HG02678 (cell line): ENCODE measurements at regions not wholly inside any gene's neighbourhood (a gene's known extent, or its start where the extent isn't known, plus 50 kb on each side); places are given as distances from the start of the nearest gene placed in this dataset.
"Not testable (repeated sequence)": the region's sequence is repeated elsewhere in the genome, so short reads cannot be mapped to it uniquely, and the experiment has no call there.

Experiments
- ATAC-seq: cut with Tn5 transposase; IDR thresholded peaks from one replicate; pipeline ENCODE4 v1.9.1; 2021; ENCODE audit warnings: mild to moderate bottlenecking, moderate library complexity; ENCODE audit not compliant: unreplicated experiment

GRCh38 chr1:242743983-242744780 lies 219.7 kb upstream of the PLD5 start:
- no peak for ATAC-seq

- ATAC-seq = no peak
Measured at GRCh38 chr1:242738702-242739645, 214.5 kb upstream of the PLD5 start.

GRCh38 chr1:242736611-242737010 lies 212.1 kb upstream of the PLD5 start:
- ATAC-seq = no peak

- no peak for ATAC-seq
Measured at GRCh38 chr1:242735323-242735722, 210.8 kb upstream of the PLD5 start.

- no peak for ATAC-seq
Measured at GRCh38 chr1:242731446-242731845, 206.9 kb upstream of the PLD5 start.

GRCh38 chr1:242728696-242729095 lies 204.2 kb upstream of the PLD5 start:
- ATAC-seq = no peak

- ATAC-seq = no peak
Measured at GRCh38 chr1:242723044-242723716, 198.7 kb upstream of the PLD5 start.

GRCh38 chr1:242718967-242719366 lies 194.5 kb upstream of the PLD5 start:
- ATAC-seq = no peak

- no peak for ATAC-seq
Measured at GRCh38 chr1:242712248-242712647, 187.8 kb upstream of the PLD5 start.

GRCh38 chr1:242710847-242711246 lies 186.3 kb upstream of the PLD5 start:
- ATAC-seq = no peak

GRCh38 chr1:242710286-242710685 lies 185.8 kb upstream of the PLD5 start:
- ATAC-seq = no peak

- no peak for ATAC-seq
Measured at GRCh38 chr1:242703467-242703866, 179.0 kb upstream of the PLD5 start.

GRCh38 chr1:242692988-242693387 lies 168.5 kb upstream of the PLD5 start:
- ATAC-seq = no peak

- no peak for ATAC-seq
Measured at GRCh38 chr1:242691610-242691945, 167.1 kb upstream of the PLD5 start.

GRCh38 chr1:242690849-242691609 lies 166.5 kb upstream of the PLD5 start:
- ATAC-seq = no peak

GRCh38 chr1:242689378-242689777 lies 164.9 kb upstream of the PLD5 start:
- ATAC-seq = no peak

- no peak for ATAC-seq
Measured at GRCh38 chr1:242674951-242675645, 150.6 kb upstream of the PLD5 start.

GRCh38 chr1:242673652-242674051 lies 149.2 kb upstream of the PLD5 start:
- no peak for ATAC-seq

- not testable (repeated sequence) for ATAC-seq
Measured at GRCh38 chr1:242673165-242673564, 148.7 kb upstream of the PLD5 start.

- ATAC-seq = no peak
Measured at GRCh38 chr1:242670019-242670418, 145.5 kb upstream of the PLD5 start.
